Esophagus squamous epithelium (tissue), 4 donors: ENCODE measurements at regions not wholly inside any gene's neighbourhood (a gene's known extent, or its start where the extent isn't known, plus 50 kb on each side); places are given as distances from the start of the nearest gene placed in this dataset.

Experiments
- CTCF ChIP-seq, 6 experiments: fragments of 450-650 bp in 4 of 6; fragments of 200-600 bp in 2 of 6; sonication (generic) in 2 of 6; IDR thresholded peaks; one replicate each; pipeline ENCODE4 v1.5.1; 2016 to 2019; ENCODE audit warnings: antibody characterized with exemption in 6 of 6, mild to moderate bottlenecking in 4 of 6, moderate library complexity in 4 of 6
- POLR2A ChIP-seq, 4 donors: fragments of 450-650 bp; IDR thresholded peaks; one replicate each; pipeline ENCODE4 v1.6.1; 2017; ENCODE audit warnings: antibody characterized with exemption in 4 of 4, mild to moderate bottlenecking in 4 of 4, moderate library complexity in 3 of 4

GRCh38 chr4:125649452-125649851 lies 334.7 kb downstream of the FAT4 start:
- TF ChIP-seq POLR2A (IDR thresholded peaks at IDR 0.05) (no peak), CTCF (IDR thresholded peaks at IDR 0.05) (no peak)
